Adipocyte (in vitro differentiated cells): ENCODE measurements at regions not wholly inside any gene's neighbourhood (a gene's known extent, or its start where the extent isn't known, plus 50 kb on each side); places are given as distances from the start of the nearest gene placed in this dataset.
"Not testable (repeated sequence)": the region's sequence is repeated elsewhere in the genome, so short reads cannot be mapped to it uniquely, and the experiment has no call there.

Source experiments
- DNase-seq: peaks from one replicate; pipeline ENCODE4 v3.0.0-alpha.2; 2015; ENCODE audit warnings: low read depth
- H3K27me3 ChIP-seq: replicated peaks from 2 replicates; pipeline ENCODE4 v1.7.0; 2013; ENCODE audit warnings: mild to moderate bottlenecking, low read length, moderate library complexity; ENCODE audit not compliant: control insufficient read depth, insufficient read depth
- H3K36me3 ChIP-seq: 2 replicates; pipeline ENCODE4 v1.7.0; 2013; ENCODE audit warnings: low read length, mild to moderate bottlenecking, moderate library complexity; ENCODE audit not compliant: control insufficient read depth, insufficient read depth, severe bottlenecking
- H3K4me1 ChIP-seq: 2 replicates; pipeline ENCODE4 v1.7.0; 2013; ENCODE audit warnings: mild to moderate bottlenecking, low read length, moderate library complexity; ENCODE audit not compliant: control insufficient read depth, insufficient read depth
- H3K4me3 ChIP-seq: 2 replicates; pipeline ENCODE4 v1.7.0; 2013; ENCODE audit warnings: mild to moderate bottlenecking, low read length, moderate library complexity
- H3K9ac ChIP-seq: 2 replicates; pipeline ENCODE4 v1.7.0; 2013; ENCODE audit warnings: mild to moderate bottlenecking, low read length, moderate library complexity
- H3K9me3 ChIP-seq: 2 replicates; pipeline ENCODE4 v1.7.0; 2013; ENCODE audit warnings: mild to moderate bottlenecking, low read length, moderate library complexity; ENCODE audit not compliant: control insufficient read depth

DNA sequence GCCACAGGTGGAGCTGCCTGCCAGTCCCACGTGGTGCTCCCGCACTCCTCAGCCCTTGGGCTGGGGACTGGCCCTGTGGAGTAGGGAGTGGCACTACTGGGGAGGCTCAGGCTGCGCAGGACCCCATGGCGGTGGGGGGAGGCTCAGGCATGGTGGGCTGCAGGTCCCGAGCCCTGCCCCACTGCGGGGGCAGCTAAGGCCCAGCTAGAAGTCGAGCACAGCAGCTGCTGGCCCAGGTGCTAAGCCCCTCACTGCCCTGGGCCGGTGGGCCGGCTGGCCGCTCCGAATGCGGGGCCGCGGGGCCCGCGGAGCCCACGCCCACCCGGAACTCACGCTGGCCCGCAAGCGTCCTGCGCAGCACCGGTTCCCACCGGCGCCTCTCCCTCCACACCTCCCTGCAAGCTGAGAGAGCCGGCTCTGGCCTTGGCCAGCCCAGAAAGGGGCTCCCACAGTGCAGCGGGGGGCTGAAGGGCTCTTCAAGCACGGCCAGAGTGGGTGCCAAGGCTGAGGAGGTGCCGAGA is 76.5 kb upstream of the RGS1 start:
- DNase-seq, H3K4me3 ChIP-seq, H3K9ac ChIP-seq, H3K36me3 ChIP-seq, H3K4me1 ChIP-seq, H3K9me3 ChIP-seq, H3K27me3 ChIP-seq: not testable (repeated sequence)

DNA sequence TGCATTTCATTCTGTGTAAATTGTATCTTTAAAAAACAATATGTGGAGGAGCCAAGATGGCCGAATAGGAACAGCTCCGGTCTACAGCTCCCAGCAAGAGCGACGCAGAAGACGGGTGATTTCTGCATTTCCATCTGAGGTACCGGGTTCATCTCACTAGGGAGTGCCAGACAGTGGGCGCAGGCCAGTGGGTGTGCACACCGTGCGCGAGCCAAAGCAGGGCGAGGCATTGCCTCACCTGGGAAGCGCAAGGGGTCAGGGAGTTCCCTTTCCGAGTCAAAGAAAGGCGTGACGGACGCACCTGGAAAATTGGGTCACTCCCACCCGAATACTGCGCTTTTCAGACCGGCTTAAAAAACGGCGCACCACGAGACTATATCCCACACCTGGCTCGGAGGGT is 75.0 kb upstream of the RGS1 start:
- DNase-seq, H3K4me1 ChIP-seq, H3K27me3 ChIP-seq, H3K4me3 ChIP-seq, H3K9me3 ChIP-seq, H3K9ac ChIP-seq, H3K36me3 ChIP-seq: not testable (repeated sequence)

DNA sequence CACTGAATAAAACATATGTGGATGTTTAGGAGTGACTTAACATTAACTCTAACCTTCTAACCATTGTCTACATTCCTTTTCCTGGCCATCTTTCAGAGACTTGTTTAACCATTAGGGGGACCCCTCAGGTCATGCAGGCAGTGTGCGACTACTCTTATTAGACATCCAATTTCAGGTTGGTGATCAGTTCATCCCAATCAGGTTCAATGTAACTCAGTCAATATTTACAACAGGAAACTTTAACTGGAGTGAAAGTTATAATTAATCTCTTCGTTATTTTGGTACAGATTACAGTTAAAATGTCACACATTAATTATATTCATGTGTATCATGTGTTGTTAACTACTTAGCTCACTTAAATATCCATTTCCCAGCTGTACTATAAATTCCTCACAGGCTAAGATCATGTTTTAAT is 68.8 kb upstream of the RGS1 start:
- Histone ChIP-seq H3K9me3 (no peaks in the 10 kb centered on the region), H3K36me3 (no peaks in the 10 kb centered on the region), H3K27me3 (no peaks in the 10 kb centered on the region), H3K4me1 (no peaks in the 10 kb centered on the region), H3K4me3 (no peak overlapping the region), H3K9ac (no peak overlapping the region)
- DNase-seq = no peak

DNA sequence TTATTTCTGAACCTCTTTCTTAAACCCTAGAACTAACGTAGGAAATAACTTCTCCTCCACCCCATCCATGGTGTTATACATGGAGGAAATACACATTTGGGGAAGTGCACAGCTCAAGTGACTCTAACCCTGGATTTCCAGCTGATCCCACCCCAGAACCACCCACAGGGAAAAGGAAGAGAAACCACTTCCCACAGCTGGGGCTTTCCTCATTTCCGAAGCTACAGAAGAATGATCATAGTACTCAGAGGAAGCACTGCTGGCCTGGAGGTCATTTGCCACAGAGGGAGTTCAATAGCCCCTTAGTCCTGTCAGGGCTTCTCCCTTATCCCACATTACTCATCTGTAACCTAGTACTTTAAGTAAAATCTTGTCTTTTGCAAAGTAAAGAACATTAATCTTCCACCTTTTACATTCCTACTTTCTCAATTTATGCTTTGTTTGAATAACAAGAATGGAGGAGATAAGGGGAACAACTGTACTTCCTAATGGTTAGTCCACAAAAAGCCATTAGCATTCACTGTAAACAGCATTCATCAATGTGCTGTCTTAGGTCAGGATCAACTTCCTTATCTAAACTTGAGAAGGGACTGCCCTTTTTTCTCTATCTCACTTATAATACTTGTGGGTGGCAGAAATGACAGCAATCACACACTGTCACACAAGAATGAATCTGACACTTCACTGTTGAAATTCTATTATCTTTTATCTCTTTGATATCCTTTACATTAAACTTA is 63.0 kb upstream of the RGS1 start:
- no peak for DNase-seq
- no peaks in the 10 kb centered on the region for H3K4me1 ChIP-seq
- H3K27me3 ChIP-seq = no peaks in the 10 kb centered on the region
- H3K9ac ChIP-seq = no peak overlapping the region
- no peak overlapping the region for H3K4me3 ChIP-seq
- H3K36me3 ChIP-seq = no peaks in the 10 kb centered on the region
- no peaks in the 10 kb centered on the region for H3K9me3 ChIP-seq

DNA sequence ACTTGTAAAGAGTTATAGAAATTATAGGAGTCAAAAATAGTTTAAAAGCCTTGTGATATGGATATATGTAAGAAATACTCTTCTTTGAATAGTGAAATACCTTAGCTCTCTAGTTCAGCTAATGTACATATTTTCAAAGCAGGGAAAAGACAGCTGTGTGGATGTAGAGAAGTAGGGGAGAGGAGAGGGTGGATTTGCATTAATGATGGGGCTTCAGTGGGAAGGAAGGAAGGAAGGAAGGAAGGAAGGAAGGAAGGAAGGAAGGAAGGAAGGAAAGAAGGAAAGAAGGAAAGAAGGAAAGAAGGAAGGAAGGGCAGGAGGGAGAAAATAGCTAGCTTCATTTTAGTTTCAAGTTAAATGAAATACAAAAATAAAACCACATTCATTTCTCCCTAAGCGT is 62.4 kb upstream of the RGS1 start:
- Histone ChIP-seq H3K4me1 (no peaks in the 10 kb centered on the region), H3K27me3 (no peaks in the 10 kb centered on the region), H3K9ac (no peak overlapping the region), H3K36me3 (no peaks in the 10 kb centered on the region), H3K9me3 (no peaks in the 10 kb centered on the region), H3K4me3 (no peak overlapping the region)
- DNase-seq = no peak

DNA sequence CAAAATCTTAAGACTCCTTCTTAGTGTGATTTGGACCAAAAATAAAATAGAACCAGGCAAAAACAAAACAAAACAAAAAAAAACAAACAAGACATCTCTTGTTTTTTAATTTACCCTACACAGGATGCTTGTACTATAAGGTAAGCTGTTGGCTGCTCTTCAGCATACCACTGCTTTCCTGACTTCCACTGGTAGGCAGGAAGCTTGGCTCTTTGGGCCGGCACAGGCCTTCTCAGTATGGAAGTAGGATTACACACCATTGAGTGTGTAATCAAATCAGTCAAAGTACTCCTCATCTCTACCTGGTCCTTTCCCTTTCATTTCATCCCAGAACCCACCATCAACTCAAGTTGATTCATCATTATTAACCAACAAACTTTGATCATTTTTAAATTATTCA is 61.9 kb upstream of the RGS1 start:
- no peaks in the 10 kb centered on the region for H3K36me3 ChIP-seq
- no peaks in the 10 kb centered on the region for H3K27me3 ChIP-seq
- no peaks in the 10 kb centered on the region for H3K9me3 ChIP-seq
- H3K4me3 ChIP-seq = no peak overlapping the region
- no peak for DNase-seq
- H3K9ac ChIP-seq = no peak overlapping the region
- H3K4me1 ChIP-seq = no peaks in the 10 kb centered on the region

DNA sequence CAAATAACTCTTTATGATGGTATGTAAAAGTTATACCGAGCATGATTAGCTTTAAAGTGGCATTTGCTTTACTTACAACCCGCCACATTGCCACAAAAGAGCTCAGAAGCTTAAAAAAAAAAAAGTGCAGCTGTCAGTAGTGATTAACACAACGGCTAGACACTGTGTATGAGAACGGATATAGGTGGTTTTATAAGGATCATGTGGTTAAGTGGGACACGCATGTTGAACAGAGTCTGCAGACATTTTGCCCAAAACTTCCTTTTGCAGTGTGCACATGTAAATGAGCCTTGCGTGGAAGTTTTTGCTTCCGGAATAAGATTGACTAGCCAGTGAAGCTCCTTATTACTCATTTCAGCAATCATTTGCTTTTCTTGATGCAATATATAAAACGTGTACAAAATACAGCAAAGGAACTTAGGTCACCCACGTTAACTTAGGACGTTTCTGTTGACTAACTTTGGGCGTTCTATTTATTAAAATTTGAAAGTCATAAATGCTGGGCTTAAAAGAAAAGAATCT is 58.7 kb upstream of the RGS1 start:
- DNase-seq = peak; percentile 76
- H3K9ac ChIP-seq = no peak overlapping the region
- no peaks in the 10 kb centered on the region for H3K27me3 ChIP-seq

DNA sequence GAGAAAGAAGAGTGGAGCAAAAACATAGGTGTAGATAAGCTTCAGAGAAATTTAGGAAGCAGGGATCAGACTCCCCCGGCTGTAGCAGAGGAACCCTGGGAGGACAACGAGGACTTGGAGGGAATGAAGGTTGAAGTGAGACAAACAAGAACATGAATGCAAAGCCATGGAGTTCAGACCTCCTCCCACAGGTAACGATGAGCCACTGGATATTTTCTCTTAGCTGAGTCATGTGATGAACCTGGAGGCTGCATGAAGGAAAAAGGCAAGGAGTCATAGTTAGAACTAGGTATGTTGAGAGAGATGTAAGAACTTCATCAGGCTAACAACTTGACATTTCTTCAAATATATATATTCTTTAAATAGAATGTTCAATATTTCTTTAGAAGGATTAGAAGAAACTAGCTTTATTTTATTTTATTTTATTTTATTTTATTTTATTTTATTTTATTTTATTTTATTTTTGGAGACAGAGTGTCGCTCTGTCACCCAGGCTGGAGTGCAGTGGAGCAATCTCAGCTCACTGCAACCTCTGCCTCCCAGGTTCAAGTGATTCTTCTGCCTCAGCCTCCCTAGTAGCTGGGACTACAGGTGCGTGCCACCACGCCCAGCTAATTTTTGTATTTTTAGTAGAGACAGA is 57.7 kb upstream of the RGS1 start:
- not testable (repeated sequence) for H3K9ac ChIP-seq, H3K27me3 ChIP-seq, H3K4me3 ChIP-seq, H3K36me3 ChIP-seq, H3K9me3 ChIP-seq, DNase-seq, H3K4me1 ChIP-seq

More for the DNA sequence above, 58.7 kb upstream of the RGS1 start:
- no peaks in the 10 kb centered on the region for H3K9me3 ChIP-seq
- no peak overlapping the region for H3K4me3 ChIP-seq
- no peaks in the 10 kb centered on the region for H3K36me3 ChIP-seq
- no peaks in the 10 kb centered on the region for H3K4me1 ChIP-seq

DNA sequence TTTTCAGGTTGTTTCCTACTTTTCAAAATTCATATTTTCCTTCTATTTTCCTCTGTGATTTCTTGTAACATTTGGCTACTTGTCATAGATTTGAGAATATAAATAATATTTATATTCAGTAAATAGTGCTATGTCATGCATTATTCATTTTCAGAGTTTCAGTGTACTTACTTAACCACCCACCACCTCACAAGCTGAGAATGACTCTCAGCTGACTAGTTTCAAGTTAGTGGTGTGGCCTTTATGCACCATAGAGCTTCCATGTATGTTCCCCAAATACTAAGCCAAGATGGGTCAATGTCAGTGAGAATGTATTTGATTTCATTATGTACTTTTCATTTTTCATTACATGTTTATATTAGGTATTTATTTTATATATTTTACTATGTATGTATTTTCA is 56.9 kb upstream of the RGS1 start:
- Histone ChIP-seq H3K4me3 (no peak overlapping the region), H3K9ac (no peak overlapping the region), H3K4me1 (peaks cover 3% of the 10 kb centered on the region), H3K36me3 (no peaks in the 10 kb centered on the region), H3K9me3 (no peaks in the 10 kb centered on the region), H3K27me3 (no peaks in the 10 kb centered on the region)
- DNase-seq = no peak

DNA sequence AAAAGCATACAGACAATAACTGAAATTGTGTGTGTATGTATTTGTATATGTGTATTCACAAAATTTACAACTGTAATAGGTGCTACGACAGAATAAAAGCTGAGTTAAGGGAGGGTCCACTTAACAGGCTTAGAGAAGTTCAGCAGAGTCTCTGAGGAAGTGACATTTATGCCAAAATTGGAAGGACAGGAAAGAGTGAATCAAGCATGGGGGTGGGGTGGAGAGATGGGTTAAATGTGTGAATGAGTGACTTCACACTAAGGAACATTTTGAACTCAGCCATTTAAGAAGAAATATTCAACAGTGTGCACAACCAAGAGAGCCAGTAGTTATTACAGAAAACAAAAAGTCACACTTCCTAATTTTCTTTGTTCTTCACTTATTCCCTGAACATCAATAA is 53.8 kb upstream of the RGS1 start:
- H3K4me3 ChIP-seq = no peak overlapping the region
- H3K9ac ChIP-seq = no peak overlapping the region
- peaks cover 11% of the 10 kb centered on the region for H3K4me1 ChIP-seq
- no peaks in the 10 kb centered on the region for H3K36me3 ChIP-seq
- H3K9me3 ChIP-seq = no peaks in the 10 kb centered on the region
- no peak for DNase-seq
- H3K27me3 ChIP-seq = no peaks in the 10 kb centered on the region

DNA sequence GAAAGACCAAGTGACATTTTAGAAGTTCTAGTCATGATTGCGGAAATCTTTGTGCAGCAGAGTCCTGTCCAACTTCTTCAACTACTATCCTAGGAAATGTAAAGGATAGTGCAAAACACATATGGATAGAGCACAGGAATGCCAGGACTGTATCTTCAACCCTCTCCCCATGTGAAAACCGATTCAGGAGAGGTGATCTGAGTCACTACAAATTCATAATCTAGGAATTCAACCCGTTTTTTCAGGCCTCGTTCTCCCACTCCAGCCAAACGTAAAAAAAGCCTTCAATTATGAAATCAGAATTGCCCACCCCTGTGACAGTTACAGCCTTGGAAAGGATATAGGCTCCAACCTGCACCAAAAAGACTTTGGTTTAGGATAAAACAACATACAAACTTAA is 52.9 kb upstream of the RGS1 start:
- H3K9ac ChIP-seq = no peak overlapping the region
- no peak overlapping the region for H3K4me3 ChIP-seq
- no peak for DNase-seq
- no peaks in the 10 kb centered on the region for H3K36me3 ChIP-seq
- no peaks in the 10 kb centered on the region for H3K9me3 ChIP-seq
- no peaks in the 10 kb centered on the region for H3K27me3 ChIP-seq
- H3K4me1 ChIP-seq = peaks cover 11% of the 10 kb centered on the region
